Lower lobe of right lung (tissue), 2 donors: ENCODE measurements at regions not wholly inside any gene's neighbourhood (a gene's known extent, or its start where the extent isn't known, plus 50 kb on each side); places are given as distances from the start of the nearest gene placed in this dataset.

Experiments
- ATAC-seq, 2 donors: fragments of 200-7000 bp; cut with Tn5 transposase; one replicate each; pipeline ENCODE4 v1.9.1; 2020 to 2022; ENCODE audit warnings: mild to moderate bottlenecking in 2 of 2, moderate library complexity in 2 of 2
- DNase-seq: peaks from one replicate; pipeline ENCODE4 v3.0.0-alpha.2; 2020
- H3K27ac ChIP-seq: fragments of 200-600 bp; one replicate; pipeline ENCODE4 v1.8.0; 2022
- H3K27me3 ChIP-seq: fragments of 200-600 bp; one replicate; pipeline ENCODE4 v1.8.0; 2022; ENCODE audit warnings: low read depth
- H3K36me3 ChIP-seq: fragments of 200-600 bp; one replicate; pipeline ENCODE4 v1.8.0; 2022; ENCODE audit warnings: mild to moderate bottlenecking
- H3K4me1 ChIP-seq: fragments of 200-600 bp; one replicate; pipeline ENCODE4 v1.8.0; 2022
- H3K4me3 ChIP-seq: fragments of 200-600 bp; one replicate; pipeline ENCODE4 v1.8.0; 2022; ENCODE audit warnings: mild to moderate bottlenecking
- H3K9me3 ChIP-seq: fragments of 200-600 bp; one replicate; pipeline ENCODE4 v1.8.0; 2022
- CTCF ChIP-seq: fragments of 200-600 bp; IDR thresholded peaks from one replicate; pipeline ENCODE4 v1.8.0; 2022; ENCODE audit warnings: antibody characterized with exemption, mild to moderate bottlenecking
- intact Hi-C: fragments of 100-400 bp; cut with DNase I; formaldehyde crosslinking; loops from one replicate; pipeline ENCODE4 v1.11.0; 2022
- donor health status: DM: no; HTN: yes; CAD: no; lungs with severe emphysema.

GRCh38 chr10:124283949-124284250 lies 134.8 kb downstream of the OAT start:
- Histone ChIP-seq H3K9me3 (no peaks in the 10 kb centered on the region), H3K4me1 (peaks cover 7% of the 10 kb centered on the region), H3K4me3 (no peak overlapping the region), H3K27ac (no peak overlapping the region), H3K27me3 (no peaks in the 10 kb centered on the region), H3K36me3 (no peaks in the 10 kb centered on the region)
- DNase-seq (no peak), ATAC-seq (no peak)
- no peak for TF ChIP-seq CTCF
- intact Hi-C loops, result no loop called here

- no peak overlapping the region for H3K4me3 ChIP-seq
- H3K27ac ChIP-seq, result no peak overlapping the region
- no peaks in the 10 kb centered on the region for H3K36me3 ChIP-seq
- H3K4me1 ChIP-seq, result peaks cover 7% of the 10 kb centered on the region
- H3K27me3 ChIP-seq, result no peaks in the 10 kb centered on the region
- intact Hi-C loops, result no loop called here
- H3K9me3 ChIP-seq, result no peaks in the 10 kb centered on the region
- TF ChIP-seq CTCF, result no peak
- DNase-seq (no peak), ATAC-seq (no peak)
These were observed 135.3 kb downstream of the OAT start for GRCh38 chr10:124283215-124283948.

GRCh38 chr10:124282326-124282725 lies 136.4 kb downstream of the OAT start:
- no peak overlapping the region for H3K27ac ChIP-seq
- DNase-seq (no peak), ATAC-seq (no peak)
- no peaks in the 10 kb centered on the region for H3K9me3 ChIP-seq
- H3K27me3 ChIP-seq, result no peaks in the 10 kb centered on the region
- H3K4me1 ChIP-seq, result peaks cover 7% of the 10 kb centered on the region
- TF ChIP-seq CTCF, result no peak
- intact Hi-C loops, result no loop called here
- no peak overlapping the region for H3K4me3 ChIP-seq
- H3K36me3 ChIP-seq, result no peaks in the 10 kb centered on the region

- TF ChIP-seq CTCF, result no peak
- DNase-seq (no peak), ATAC-seq (no peak)
- Histone ChIP-seq H3K9me3 (no peaks in the 10 kb centered on the region), H3K4me3 (no peak overlapping the region), H3K27ac (no peak overlapping the region), H3K4me1 (peaks cover 7% of the 10 kb centered on the region), H3K36me3 (no peaks in the 10 kb centered on the region), H3K27me3 (no peaks in the 10 kb centered on the region)
- intact Hi-C loops, result no loop called here
These were observed 137.1 kb downstream of the OAT start for GRCh38 chr10:124281666-124282065.

GRCh38 chr10:124280916-124281315 lies 137.8 kb downstream of the OAT start:
- no peak overlapping the region for H3K4me3 ChIP-seq
- no peaks in the 10 kb centered on the region for H3K9me3 ChIP-seq
- peaks cover under 1% of the 10 kb centered on the region for H3K4me1 ChIP-seq
- H3K27ac ChIP-seq, result no peak overlapping the region
- H3K27me3 ChIP-seq, result no peaks in the 10 kb centered on the region
- H3K36me3 ChIP-seq, result no peaks in the 10 kb centered on the region
- ATAC-seq (no peak), DNase-seq (no peak)
- intact Hi-C loops, result no loop called here
- TF ChIP-seq CTCF, result no peak
